Mucosa of descending colon (tissue), 3 donors: ENCODE measurements at regions not wholly inside any gene's neighbourhood (a gene's known extent, or its start where the extent isn't known, plus 50 kb on each side); places are given as distances from the start of the nearest gene placed in this dataset.

Source experiments
- ATAC-seq: fragments of 200-7000 bp; cut with Tn5 transposase; one replicate; pipeline ENCODE4 v1.9.1; 2020; ENCODE audit warnings: mild to moderate bottlenecking, moderate library complexity
- DNase-seq, 3 donors: peaks; one replicate each; pipeline ENCODE4 v3.0.0-alpha.2; 2020
- H3K36me3 ChIP-seq: fragments of 200-600 bp; one replicate; pipeline ENCODE4 v1.8.0; 2021; ENCODE audit warnings: low read depth, mild to moderate bottlenecking
- H3K4me1 ChIP-seq: fragments of 200-600 bp; one replicate; pipeline ENCODE4 v1.8.0; 2021; ENCODE audit warnings: low read depth, mild to moderate bottlenecking
- H3K4me3 ChIP-seq: fragments of 200-600 bp; one replicate; pipeline ENCODE4 v1.8.0; 2021; ENCODE audit warnings: mild to moderate bottlenecking
- H3K9me3 ChIP-seq: fragments of 200-600 bp; one replicate; pipeline ENCODE4 v1.8.0; 2021; ENCODE audit warnings: mild to moderate bottlenecking
- CTCF ChIP-seq: fragments of 200-600 bp; IDR thresholded peaks from one replicate; pipeline ENCODE4 v1.8.0; 2022; ENCODE audit warnings: antibody characterized with exemption, mild to moderate bottlenecking
- intact Hi-C, 2 donors: fragments of 100-400 bp; cut with DNase I in 1 of 2; cut with micrococcal nuclease in 1 of 2; formaldehyde crosslinking; loops; one replicate each; pipeline versions ENCODE4 v1.11.0 to v1.11.1; 2022; cut with DNase I, micrococcal nuclease
- donor health status: DM: no; HTN: no; CAD: no; lungs with moderate emphysema.
- donor health status: DM: no; HTN: no; CAD: no.
- donor health status: DM: no; HTN: yes; CAD: no.

GRCh38 chr6:131414956-131415355 is 158.1 kb upstream of the ARG1 start:
- Histone ChIP-seq H3K4me3 (no peak overlapping the region), H3K4me1 (no peaks in the 10 kb centered on the region), H3K9me3 (no peaks in the 10 kb centered on the region), H3K36me3 (no peaks in the 10 kb centered on the region)
- ATAC-seq: no peak
- TF ChIP-seq CTCF: no peak
- no peak for DNase-seq
- intact Hi-C loops: no loop called here

GRCh38 chr6:131418441-131418840 is 154.6 kb upstream of the ARG1 start:
- no peaks in the 10 kb centered on the region for H3K36me3 ChIP-seq
- DNase-seq (no peak), ATAC-seq (no peak)
- H3K4me1 ChIP-seq: no peaks in the 10 kb centered on the region
- TF ChIP-seq CTCF: no peak
- no peaks in the 10 kb centered on the region for H3K9me3 ChIP-seq
- no peak overlapping the region for H3K4me3 ChIP-seq
- intact Hi-C loops: no loop called here

DNA sequence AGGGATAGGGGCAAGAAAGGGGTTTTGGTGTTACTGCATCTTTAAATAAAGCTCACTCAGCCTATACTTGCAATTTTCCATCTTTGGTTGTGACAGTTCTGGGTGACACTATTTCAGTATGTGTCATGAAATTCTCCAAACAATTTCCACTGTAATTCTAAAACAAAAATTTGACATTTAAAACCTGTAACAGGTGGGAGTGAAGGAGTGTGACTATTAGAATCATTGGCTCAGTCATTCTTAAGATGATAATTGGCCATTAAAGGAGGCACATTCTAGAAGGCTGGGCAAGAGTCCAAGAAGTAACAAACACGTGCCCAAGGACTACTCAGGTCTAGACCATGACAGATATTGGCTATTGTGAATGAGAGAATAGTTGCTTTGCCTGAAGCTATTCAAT is 153.3 kb upstream of the ARG1 start:
- no peak for ATAC-seq
- TF ChIP-seq CTCF: no peak
- DNase-seq: no peak
- H3K4me1 ChIP-seq: no peaks in the 10 kb centered on the region
- no peaks in the 10 kb centered on the region for H3K9me3 ChIP-seq
- H3K36me3 ChIP-seq: no peaks in the 10 kb centered on the region
- intact Hi-C loops: no loop called here
- no peak overlapping the region for H3K4me3 ChIP-seq

DNA sequence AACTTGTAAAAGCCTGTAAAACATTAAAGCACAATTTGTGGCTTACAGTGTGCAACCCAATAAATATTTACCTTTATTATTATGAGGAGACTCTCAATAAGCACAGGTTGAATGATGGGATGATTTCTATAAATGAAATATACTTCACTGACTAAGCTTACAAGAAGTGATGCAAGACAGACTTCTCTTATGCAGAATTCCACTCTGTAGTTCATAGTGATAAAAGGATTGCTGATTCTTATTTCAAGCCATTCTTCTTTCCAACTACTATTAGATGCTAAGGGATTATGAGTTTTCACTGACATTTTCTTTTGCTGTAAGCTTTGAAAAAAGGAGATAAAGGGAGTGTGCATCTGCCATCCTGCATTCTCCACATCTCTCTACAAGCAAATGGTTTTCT is 149.0 kb upstream of the ARG1 start:
- ATAC-seq (no peak), DNase-seq (no peak)
- no peaks in the 10 kb centered on the region for H3K36me3 ChIP-seq
- H3K4me1 ChIP-seq: no peaks in the 10 kb centered on the region
- H3K9me3 ChIP-seq: no peaks in the 10 kb centered on the region
- H3K4me3 ChIP-seq: no peak overlapping the region
- intact Hi-C loops: no loop called here
- TF ChIP-seq CTCF: no peak

DNA sequence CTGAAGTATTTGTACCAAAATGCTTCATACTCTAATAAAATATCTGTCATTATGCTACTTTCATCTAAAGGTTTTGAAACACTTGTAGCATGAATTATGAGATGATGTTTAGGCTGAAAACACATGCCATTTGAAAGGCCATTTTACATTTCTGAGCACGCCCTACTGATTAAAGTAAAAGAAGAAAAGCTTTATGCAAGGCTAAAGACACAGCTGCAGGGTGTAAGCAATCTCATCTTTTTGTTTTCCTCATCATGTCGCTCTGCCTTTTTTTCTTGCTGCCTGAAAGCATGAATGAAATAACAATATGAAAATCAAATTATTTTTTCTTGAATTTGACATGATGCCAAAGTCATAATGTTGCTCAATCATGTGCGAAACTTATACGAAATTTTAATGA is 148.6 kb upstream of the ARG1 start:
- Histone ChIP-seq H3K9me3 (no peaks in the 10 kb centered on the region), H3K4me3 (no peak overlapping the region), H3K36me3 (no peaks in the 10 kb centered on the region), H3K4me1 (no peaks in the 10 kb centered on the region)
- TF ChIP-seq CTCF: no peak
- no peak for DNase-seq
- intact Hi-C loops: no loop called here
- no peak for ATAC-seq

DNA sequence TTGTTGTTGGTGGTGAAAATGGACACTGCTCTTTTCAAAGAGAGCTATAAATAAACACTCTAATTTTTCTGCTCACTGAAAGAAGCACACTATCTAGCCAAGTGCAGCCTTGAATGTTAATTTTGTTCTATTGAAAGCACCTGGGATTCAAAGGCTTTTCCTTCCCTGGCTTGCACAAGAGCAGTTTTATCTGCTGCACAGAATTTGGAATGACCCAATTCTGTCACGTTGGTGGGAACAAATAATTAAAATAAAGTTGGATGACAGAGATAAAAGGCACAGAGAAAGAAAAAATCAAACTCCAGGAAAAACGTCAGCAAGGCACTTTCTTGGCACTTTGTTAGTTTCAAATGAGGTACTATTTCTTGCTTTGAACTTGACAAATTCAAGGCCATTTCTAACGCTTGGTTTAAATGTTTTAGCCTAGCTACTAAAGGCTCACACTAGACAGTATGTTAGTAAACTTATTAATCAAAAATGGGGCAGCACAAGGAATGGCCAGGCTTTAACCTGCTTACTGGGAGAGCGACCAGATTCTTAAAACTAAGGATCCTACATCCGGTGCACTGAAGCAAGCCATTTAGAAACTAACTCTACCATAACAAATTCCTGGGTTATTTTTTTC is 145.5 kb upstream of the ARG1 start:
- H3K4me1 ChIP-seq: no peaks in the 10 kb centered on the region
- no peak for DNase-seq
- no peak overlapping the region for H3K4me3 ChIP-seq
- no peak for ATAC-seq
- H3K9me3 ChIP-seq: no peaks in the 10 kb centered on the region
- intact Hi-C loops: no loop called here
- TF ChIP-seq CTCF: no peak
- no peaks in the 10 kb centered on the region for H3K36me3 ChIP-seq
